Stimulated activated CD4-positive, alpha-beta T cell treated with anti-CD3 and anti-CD28 coated beads, TNF-alpha, amount 100 ng/mL, for 24 hours (primary cell): ENCODE measurements at regions not wholly inside any gene's neighbourhood (a gene's known extent, or its start where the extent isn't known, plus 50 kb on each side); places are given as distances from the start of the nearest gene placed in this dataset.

Experiments used
- DNase-seq, 3 experiments: peaks; one replicate each; pipeline ENCODE4 v3.0.0-alpha.2; 2020; ENCODE audit warnings: low read depth in 3 of 3

- no peak for DNase-seq
These were observed 201.0 kb downstream of the GLI2 start for GRCh38 chr2:120936476-120937334.

DNA sequence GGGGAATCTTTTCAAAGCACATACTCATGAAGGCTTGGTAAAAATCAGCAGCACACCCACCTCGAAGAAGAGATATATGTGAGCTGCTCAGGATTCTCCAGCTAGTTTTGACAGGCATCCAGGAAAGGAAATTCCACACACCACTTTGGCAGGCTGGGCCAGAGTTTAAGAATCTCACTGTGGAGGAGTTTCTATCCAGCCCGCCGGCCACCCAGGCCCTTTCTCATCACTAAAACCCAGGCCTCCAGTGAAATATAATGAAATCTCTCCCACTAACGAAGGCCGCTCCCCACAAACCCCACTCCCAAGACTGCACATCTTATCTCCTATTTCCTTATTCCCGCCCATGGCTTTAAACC, 202.0 kb downstream of the GLI2 start:
- DNase-seq, result no peak

DNA sequence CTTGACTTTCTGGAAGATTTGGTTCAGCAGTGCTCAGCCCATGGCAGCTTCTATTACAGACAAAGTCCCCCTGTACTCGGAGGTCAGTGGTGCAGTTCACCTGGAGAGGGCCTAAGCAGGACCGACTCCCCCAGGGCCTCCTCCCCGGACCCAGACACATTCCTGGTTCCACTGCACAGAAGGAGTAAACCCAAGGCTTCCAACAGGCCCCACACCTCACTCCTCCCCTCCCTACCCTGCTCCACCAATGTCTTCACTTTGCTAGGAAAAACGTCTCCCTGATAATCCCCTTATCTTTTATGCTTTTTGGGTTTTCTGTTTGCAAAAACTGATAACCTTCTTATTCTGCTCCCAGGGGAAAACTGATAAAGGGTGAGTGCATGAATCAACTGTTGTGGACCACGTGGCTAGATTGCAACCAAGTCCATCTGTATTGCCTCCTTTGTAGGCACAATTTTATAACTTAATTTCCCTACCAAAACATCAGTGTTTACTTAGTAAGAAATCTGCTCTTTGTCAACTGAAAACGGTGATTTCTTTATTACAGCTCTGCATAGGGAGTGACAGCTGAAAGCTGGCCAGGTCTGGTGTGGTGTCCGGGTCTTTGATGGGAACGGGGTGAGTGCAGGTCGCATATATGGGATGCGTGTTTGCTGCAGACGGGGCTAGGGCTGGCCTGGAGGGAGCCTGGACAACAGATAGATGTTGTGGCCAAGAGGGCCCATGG, 202.5 kb downstream of the GLI2 start:
- DNase-seq, result no peak

DNA sequence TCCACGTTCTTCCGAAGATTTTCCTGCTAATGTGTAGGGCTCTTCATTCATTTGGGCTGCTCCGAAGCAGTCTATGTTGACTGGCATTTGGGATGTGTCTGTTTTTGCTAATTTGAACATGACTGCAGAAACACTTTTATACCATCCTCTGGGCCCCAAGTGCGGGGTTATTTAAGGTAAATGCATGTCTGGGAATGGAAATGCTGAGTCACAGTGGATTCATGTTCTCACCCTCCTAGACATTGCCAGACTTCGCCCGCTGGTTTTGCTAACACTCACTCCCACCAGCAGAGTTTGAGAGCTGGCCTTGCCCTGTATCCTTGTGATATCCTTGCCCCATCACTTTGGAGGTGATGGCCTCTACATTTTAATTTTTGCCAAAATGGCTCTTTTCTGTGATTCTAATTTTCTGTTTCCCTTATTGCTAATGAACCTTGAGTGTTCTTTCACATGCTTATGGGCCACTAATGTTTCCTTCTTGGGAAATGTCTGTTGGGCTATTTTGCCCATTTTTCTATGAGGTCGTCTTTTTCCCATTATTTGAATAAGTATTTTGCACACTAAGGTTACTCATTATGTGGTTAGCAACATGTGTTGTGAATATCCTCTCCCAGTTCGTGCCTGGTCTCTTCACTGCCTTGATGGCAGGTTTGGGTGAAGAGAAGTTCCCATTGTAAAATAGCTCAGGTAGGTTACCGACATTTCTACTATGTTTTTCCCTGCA, 204.1 kb downstream of the GLI2 start:
- no peak for DNase-seq

- no peak for DNase-seq
These were observed 204.6 kb downstream of the GLI2 start for GRCh38 chr2:120940319-120940696.

DNA sequence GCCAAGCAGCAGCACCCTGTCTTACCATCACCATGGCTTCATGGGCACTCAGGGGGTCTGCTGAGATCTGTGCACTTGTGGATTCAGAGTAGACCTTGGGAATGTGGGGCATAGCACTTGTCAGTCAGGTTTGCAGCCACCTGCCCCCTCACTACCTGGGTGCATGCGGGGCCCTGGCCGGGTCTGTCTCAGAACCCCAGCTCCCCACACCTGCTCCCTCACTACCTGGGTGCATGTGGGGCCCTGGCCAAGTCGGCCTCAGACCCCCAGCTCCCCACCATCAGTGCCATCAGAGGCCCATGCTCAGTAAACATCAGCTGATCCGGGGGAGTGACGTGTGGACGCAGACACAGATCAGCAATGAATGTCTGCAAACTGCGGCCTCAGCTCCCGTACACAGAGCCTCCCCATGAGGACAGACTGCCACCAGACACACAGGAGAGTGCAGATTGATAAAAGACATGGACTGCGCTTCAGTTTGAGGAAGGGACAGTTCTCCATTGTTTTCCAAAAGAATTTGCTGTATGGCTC, 205.1 kb downstream of the GLI2 start:
- DNase-seq, result no peak

- no peak for DNase-seq
These were observed 206.0 kb downstream of the GLI2 start for GRCh38 chr2:120941571-120942120.

GRCh38 chr2:120942658-120943057, 207.0 kb downstream of the GLI2 start:
- no peak for DNase-seq

DNA sequence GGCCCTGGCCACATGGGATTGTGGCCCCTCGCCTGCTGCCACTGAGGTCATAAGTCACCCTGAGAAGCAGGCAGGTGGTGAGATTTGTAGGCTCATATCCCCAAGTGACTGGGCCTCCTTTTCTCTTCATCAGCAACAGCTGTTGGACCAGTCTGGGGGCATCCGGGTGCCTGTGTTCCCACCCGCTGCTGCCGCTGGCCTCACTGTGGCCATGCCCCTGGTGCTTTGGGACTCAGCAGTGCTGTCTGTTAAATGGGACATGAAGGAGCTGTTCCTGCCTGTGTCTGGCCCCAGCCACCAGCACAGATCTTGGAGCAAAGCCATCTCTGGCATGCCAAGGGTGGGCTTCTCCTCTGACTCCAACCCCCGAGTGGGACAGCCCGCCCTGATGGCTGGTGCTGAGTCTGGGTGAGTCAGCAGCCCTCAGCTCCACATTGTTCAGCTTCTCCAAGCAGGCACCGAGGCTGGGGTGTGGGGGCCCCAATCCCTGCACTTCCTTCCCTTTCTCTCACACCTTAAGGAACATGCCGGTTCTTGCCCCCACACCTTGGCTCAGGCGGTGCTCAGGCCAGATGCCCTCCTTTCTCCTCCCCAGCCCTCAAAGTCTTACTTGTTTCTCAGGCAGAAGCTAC, 207.9 kb downstream of the GLI2 start:
- DNase-seq, result no peak

DNA sequence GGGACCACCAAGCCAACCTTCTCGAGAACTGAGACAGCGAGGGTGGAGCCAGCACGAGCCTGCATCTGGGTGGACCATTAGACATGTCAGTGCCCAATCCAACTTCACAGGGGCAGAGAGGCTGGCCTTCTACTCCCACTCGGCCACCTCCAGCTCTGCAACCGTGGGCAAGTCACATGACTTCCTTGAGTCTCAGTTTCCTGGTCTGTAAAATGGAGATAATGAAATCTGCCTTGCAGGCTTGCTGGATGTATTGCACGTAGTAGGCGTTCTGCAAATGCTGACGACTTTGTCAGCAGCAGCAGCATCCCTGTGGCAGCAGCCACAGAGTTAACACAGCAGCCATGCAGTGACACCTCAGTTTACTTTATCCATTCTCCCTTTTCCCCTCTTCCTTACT, 208.9 kb downstream of the GLI2 start:
- DNase-seq, result no peak

DNA sequence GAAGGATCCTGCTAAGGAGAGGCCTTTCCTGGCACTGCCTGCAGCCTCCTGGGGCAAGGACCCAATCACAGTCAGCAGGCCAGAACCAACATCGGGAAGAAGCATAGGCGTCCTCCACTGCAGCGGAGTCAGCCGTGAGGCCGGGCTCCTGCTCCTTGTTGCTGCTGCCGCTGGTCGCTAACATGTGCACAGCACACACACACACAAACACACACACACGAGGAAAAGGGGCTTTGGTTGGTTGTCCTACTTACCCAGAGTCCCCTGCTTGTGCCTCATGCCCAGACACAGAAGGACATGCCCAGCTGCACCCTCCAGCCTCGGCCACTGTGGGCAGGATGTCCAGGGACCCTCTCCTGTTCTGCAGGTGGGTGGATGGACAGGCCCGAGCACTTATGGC, 209.4 kb downstream of the GLI2 start:
- DNase-seq, result no peak

GRCh38 chr2:120945832-120946499, 210.3 kb downstream of the GLI2 start:
- DNase-seq, result no peak

GRCh38 chr2:120947327-120947726, 211.7 kb downstream of the GLI2 start:
- no peak for DNase-seq

- DNase-seq, result no peak
These were observed 212.5 kb downstream of the GLI2 start for GRCh38 chr2:120947982-120948661.

DNA sequence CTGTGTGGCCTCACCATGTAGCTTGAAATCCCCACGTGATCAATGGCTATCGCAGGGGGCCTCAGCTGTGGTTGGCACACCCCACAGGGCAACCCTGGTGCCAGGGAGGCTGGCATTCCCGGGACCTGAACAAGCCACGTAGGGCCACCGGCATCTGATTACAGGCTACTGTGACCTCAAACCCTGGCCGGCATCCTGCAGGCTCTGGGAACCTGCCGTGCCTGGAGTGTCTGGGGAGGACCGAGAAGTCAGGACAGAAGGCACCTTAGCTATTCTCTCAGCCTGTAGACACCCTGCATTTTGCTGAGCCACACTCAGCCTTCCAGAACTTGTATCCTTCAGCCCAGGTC, 213.0 kb downstream of the GLI2 start:
- DNase-seq, result no peak

- DNase-seq, result no peak
These were observed 213.6 kb downstream of the GLI2 start for GRCh38 chr2:120949027-120949956.

GRCh38 chr2:120949957-120950590, 214.4 kb downstream of the GLI2 start:
- no peak for DNase-seq

DNA sequence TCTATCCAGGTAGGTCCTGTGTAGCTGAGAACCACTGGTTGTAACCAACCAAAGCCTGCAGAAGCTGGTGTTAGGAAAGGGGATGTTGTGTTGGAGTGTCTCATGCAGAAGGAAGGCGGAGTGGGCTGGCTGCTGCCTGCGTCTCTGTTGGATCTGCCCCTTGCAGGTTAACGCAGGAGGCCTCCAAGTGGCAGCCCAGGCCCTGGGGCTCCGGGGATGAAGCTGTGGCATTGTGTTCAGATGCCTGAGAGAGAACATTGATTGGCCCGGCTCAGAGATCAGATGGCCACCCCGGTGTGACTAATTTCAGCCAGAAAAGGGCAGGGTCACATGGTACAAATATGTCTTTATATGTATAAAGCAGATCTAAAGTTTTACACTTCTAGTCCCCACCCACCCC, 216.0 kb downstream of the GLI2 start:
- DNase-seq, result no peak

DNA sequence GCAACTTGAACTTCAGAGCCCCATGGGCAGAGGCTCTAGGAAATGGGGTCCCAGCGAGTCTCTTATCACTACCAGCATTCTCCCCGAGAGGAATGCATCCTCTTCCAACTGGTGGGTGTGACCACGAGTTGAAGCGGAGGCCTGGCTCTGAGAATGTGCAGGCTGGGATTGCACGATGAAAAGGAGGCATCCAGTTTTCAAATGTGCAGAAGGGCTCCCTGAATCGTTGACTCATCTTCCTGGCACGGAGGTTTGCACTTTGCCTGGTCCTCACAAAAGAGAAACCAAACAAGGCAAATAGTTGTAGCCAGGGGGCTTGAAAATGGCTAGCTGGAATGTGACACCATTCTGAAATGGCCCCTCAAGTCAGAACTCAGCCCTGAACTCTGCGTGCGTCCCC, 216.7 kb downstream of the GLI2 start:
- DNase-seq, result no peak
